ENCODE measurements at regions not wholly inside any gene's neighbourhood (a gene's known extent, or its start where the extent isn't known, plus 50 kb on each side); places are given as distances from the start of the nearest gene placed in this dataset.

- H3K4me1 ChIP-seq (ENCODE audit: control insufficient read depth in 5 of 5, insufficient read depth in 5 of 5, low read length in 5 of 5), result no peaks in the 10 kb centered on the region
- no peaks in the 10 kb centered on the region for H3K27me3 ChIP-seq (ENCODE audit: control insufficient read depth in 5 of 5, insufficient read depth in 4 of 5, low read length in 5 of 5)
- no peak overlapping the region for H3K9ac ChIP-seq (ENCODE audit: low read length in 5 of 5)
- H3K27ac ChIP-seq (ENCODE audit: low read depth, low read length), result no peak overlapping the region
- no peaks in the 10 kb centered on the region for H3K36me3 ChIP-seq (ENCODE audit: control insufficient read depth in 5 of 5, insufficient read depth in 5 of 5, low read length in 5 of 5)
- H3K9me3 ChIP-seq (ENCODE audit: control insufficient read depth in 5 of 5, low read length in 5 of 5), result no peaks in the 10 kb centered on the region
- H3K4me3 ChIP-seq (ENCODE audit: low read depth in 1 of 5, low read length in 5 of 5), result no peak overlapping the region
These were observed 89.1 kb upstream of the MTNR1B start for GRCh38 chr11:92880381-92880780.

- Histone ChIP-seq H3K9ac (ENCODE audit: low read length in 5 of 5) (no peak overlapping the region), H3K27ac (ENCODE audit: low read depth, low read length) (no peak overlapping the region), H3K36me3 (ENCODE audit: control insufficient read depth in 5 of 5, insufficient read depth in 5 of 5, low read length in 5 of 5) (no peaks in the 10 kb centered on the region), H3K27me3 (ENCODE audit: control insufficient read depth in 5 of 5, insufficient read depth in 4 of 5, low read length in 5 of 5) (no peaks in the 10 kb centered on the region), H3K9me3 (ENCODE audit: control insufficient read depth in 5 of 5, low read length in 5 of 5) (no peaks in the 10 kb centered on the region), H3K4me1 (ENCODE audit: control insufficient read depth in 5 of 5, insufficient read depth in 5 of 5, low read length in 5 of 5) (no peaks in the 10 kb centered on the region), H3K4me3 (ENCODE audit: low read depth in 1 of 5, low read length in 5 of 5) (no peak overlapping the region)
These were observed 87.5 kb upstream of the MTNR1B start for GRCh38 chr11:92881940-92882450.

DNA sequence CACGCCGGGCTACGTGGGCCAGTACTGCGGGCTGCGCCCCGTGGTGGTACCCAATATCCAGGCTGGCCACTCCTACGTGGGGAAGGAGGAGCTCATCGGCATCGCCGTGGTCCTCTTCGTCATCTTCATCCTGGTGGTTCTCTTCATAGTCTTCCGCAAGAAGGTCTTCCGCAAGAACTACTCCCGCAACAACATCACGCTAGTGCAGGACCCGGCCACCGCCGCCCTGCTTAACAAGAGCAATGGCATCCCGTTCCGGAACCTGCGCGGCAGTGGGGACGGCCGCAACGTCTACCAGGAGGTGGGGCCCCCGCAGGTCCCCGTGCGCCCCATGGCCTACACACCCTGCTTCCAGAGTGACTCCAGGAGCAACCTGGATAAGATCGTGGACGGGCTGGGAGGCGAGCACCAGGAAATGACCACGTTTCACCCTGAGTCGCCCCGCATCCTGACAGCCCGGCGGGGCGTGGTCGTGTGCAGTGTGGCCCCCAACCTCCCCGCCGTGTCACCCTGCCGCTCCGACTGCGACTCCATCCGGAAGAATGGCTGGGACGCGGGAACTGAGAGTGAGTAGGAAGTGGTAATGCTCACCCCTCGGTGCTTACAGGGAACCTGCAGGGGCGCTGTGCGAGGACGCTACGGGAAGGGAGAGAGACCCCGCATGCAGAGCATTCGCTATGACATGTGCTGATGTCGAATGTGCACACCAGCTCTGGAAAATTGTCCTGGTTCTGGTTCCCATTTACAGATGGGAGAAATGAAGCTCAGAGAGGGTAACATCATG, 86.4 kb upstream of the MTNR1B start:
- Histone ChIP-seq H3K4me1 (ENCODE audit: control insufficient read depth in 5 of 5, insufficient read depth in 5 of 5, low read length in 5 of 5) (no peaks in the 10 kb centered on the region), H3K27me3 (ENCODE audit: control insufficient read depth in 5 of 5, insufficient read depth in 4 of 5, low read length in 5 of 5) (no peaks in the 10 kb centered on the region), H3K36me3 (ENCODE audit: control insufficient read depth in 5 of 5, insufficient read depth in 5 of 5, low read length in 5 of 5) (no peaks in the 10 kb centered on the region), H3K9me3 (ENCODE audit: control insufficient read depth in 5 of 5, low read length in 5 of 5) (no peaks in the 10 kb centered on the region), H3K4me3 (ENCODE audit: low read depth in 1 of 5, low read length in 5 of 5) (no peak overlapping the region), H3K27ac (ENCODE audit: low read depth, low read length) (no peak overlapping the region), H3K9ac (ENCODE audit: low read length in 5 of 5) (no peak overlapping the region)

DNA sequence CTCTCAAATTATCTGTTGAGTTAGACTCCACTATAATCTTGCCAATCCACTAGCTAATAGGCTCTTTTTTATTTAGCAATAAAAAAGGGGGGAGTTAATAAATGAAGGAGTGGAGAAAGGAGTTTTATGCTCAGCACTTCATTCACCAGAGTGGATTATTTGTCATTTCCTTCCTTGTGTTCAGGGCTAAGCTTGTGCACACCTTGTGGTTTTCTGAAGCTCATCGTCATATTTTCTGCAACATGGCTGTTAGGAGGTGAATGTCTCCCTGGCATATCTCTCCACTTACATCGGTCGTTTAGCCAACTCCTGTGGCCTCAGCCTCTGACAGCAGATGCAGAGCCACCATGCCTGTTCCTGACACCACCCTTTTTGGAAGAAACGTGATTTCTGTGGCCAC, 83.9 kb upstream of the MTNR1B start:
- H3K4me1 ChIP-seq (ENCODE audit: control insufficient read depth in 5 of 5, insufficient read depth in 5 of 5, low read length in 5 of 5), result no peaks in the 10 kb centered on the region
- H3K9me3 ChIP-seq (ENCODE audit: control insufficient read depth in 5 of 5, low read length in 5 of 5), result no peaks in the 10 kb centered on the region
- no peak overlapping the region for H3K27ac ChIP-seq (ENCODE audit: low read depth, low read length)
- H3K4me3 ChIP-seq (ENCODE audit: low read depth in 1 of 5, low read length in 5 of 5), result no peak overlapping the region
- no peaks in the 10 kb centered on the region for H3K27me3 ChIP-seq (ENCODE audit: control insufficient read depth in 5 of 5, insufficient read depth in 4 of 5, low read length in 5 of 5)
- no peak overlapping the region for H3K9ac ChIP-seq (ENCODE audit: low read length in 5 of 5)
- H3K36me3 ChIP-seq (ENCODE audit: control insufficient read depth in 5 of 5, insufficient read depth in 5 of 5, low read length in 5 of 5), result no peaks in the 10 kb centered on the region

- Histone ChIP-seq H3K9me3 (ENCODE audit: control insufficient read depth in 5 of 5, low read length in 5 of 5) (no peaks in the 10 kb centered on the region), H3K27ac (ENCODE audit: low read depth, low read length) (no peak overlapping the region), H3K27me3 (ENCODE audit: control insufficient read depth in 5 of 5, insufficient read depth in 4 of 5, low read length in 5 of 5) (no peaks in the 10 kb centered on the region), H3K4me1 (ENCODE audit: control insufficient read depth in 5 of 5, insufficient read depth in 5 of 5, low read length in 5 of 5) (no peaks in the 10 kb centered on the region), H3K36me3 (ENCODE audit: control insufficient read depth in 5 of 5, insufficient read depth in 5 of 5, low read length in 5 of 5) (no peaks in the 10 kb centered on the region), H3K9ac (ENCODE audit: low read length in 5 of 5) (no peak overlapping the region), H3K4me3 (ENCODE audit: low read depth in 1 of 5, low read length in 5 of 5) (no peak overlapping the region)
These were observed 83.1 kb upstream of the MTNR1B start for GRCh38 chr11:92886243-92886905.

GRCh38 chr11:92888696-92889095, 80.8 kb upstream of the MTNR1B start:
- Histone ChIP-seq H3K27ac (ENCODE audit: low read depth, low read length) (no peak overlapping the region), H3K36me3 (ENCODE audit: control insufficient read depth in 5 of 5, insufficient read depth in 5 of 5, low read length in 5 of 5) (no peaks in the 10 kb centered on the region), H3K9me3 (ENCODE audit: control insufficient read depth in 5 of 5, low read length in 5 of 5) (no peaks in the 10 kb centered on the region), H3K4me1 (ENCODE audit: control insufficient read depth in 5 of 5, insufficient read depth in 5 of 5, low read length in 5 of 5) (no peaks in the 10 kb centered on the region), H3K27me3 (ENCODE audit: control insufficient read depth in 5 of 5, insufficient read depth in 4 of 5, low read length in 5 of 5) (no peaks in the 10 kb centered on the region), H3K4me3 (ENCODE audit: low read depth in 1 of 5, low read length in 5 of 5) (no peak overlapping the region), H3K9ac (ENCODE audit: low read length in 5 of 5) (no peak overlapping the region)

- Histone ChIP-seq H3K4me1 (ENCODE audit: control insufficient read depth in 5 of 5, insufficient read depth in 5 of 5, low read length in 5 of 5) (no peaks in the 10 kb centered on the region), H3K9ac (ENCODE audit: low read length in 5 of 5) (no peak overlapping the region), H3K27me3 (ENCODE audit: control insufficient read depth in 5 of 5, insufficient read depth in 4 of 5, low read length in 5 of 5) (no peaks in the 10 kb centered on the region), H3K27ac (ENCODE audit: low read depth, low read length) (no peak overlapping the region), H3K36me3 (ENCODE audit: control insufficient read depth in 5 of 5, insufficient read depth in 5 of 5, low read length in 5 of 5) (no peaks in the 10 kb centered on the region), H3K9me3 (ENCODE audit: control insufficient read depth in 5 of 5, low read length in 5 of 5) (no peaks in the 10 kb centered on the region), H3K4me3 (ENCODE audit: low read depth in 1 of 5, low read length in 5 of 5) (no peak overlapping the region)
These were observed 78.6 kb upstream of the MTNR1B start for GRCh38 chr11:92890846-92891245.

DNA sequence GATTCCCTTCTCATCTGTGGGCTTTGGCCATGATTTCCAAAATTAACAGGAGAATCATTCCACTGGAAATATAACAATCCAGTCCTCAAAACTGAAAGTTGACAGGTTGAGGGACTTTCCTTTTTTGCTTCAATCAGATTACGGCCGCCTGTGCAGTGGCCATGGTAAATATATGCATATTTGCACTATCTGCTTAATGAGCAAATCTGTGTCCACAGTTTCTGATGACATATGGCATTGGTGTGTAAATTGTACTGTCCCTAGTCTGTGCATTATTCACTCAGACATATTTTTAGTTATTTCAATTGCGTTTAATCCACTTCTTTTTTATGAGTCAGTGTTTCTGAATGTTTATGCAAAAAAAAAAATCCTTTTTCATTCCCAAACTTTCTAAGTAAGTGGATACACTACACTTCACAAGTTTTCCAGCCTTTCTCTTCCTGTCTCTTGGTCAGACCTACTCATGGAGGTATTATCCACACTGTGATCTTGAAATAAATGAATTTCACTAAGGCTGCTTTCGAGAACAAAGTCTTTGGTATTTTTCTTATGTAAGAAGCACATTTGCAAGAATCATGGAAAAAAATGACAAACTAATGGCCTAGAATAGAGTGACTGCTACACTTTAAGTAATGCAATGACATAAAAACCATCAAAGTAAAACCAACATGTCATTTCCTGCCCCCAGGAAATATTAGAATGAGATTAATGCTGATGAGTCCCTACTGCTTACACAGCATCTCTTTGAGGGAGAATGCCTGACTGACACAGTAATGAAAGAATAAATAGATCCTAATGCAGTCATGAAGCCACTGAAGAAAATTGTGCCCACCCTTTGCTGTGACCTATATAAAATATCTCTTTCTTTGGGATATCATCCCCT, 76.4 kb upstream of the MTNR1B start:
- H3K27me3 ChIP-seq (ENCODE audit: control insufficient read depth in 5 of 5, insufficient read depth in 4 of 5, low read length in 5 of 5), result no peaks in the 10 kb centered on the region

GRCh38 chr11:92894197-92894596, 75.3 kb upstream of the MTNR1B start:
- Histone ChIP-seq H3K4me3 (ENCODE audit: low read depth in 1 of 5, low read length in 5 of 5) (no peak overlapping the region), H3K27me3 (ENCODE audit: control insufficient read depth in 5 of 5, insufficient read depth in 4 of 5, low read length in 5 of 5) (no peaks in the 10 kb centered on the region), H3K27ac (ENCODE audit: low read depth, low read length) (no peak overlapping the region), H3K36me3 (ENCODE audit: control insufficient read depth in 5 of 5, insufficient read depth in 5 of 5, low read length in 5 of 5) (no peaks in the 10 kb centered on the region), H3K9ac (ENCODE audit: low read length in 5 of 5) (no peak overlapping the region), H3K9me3 (ENCODE audit: control insufficient read depth in 5 of 5, low read length in 5 of 5) (no peaks in the 10 kb centered on the region), H3K4me1 (ENCODE audit: control insufficient read depth in 5 of 5, insufficient read depth in 5 of 5, low read length in 5 of 5) (no peaks in the 10 kb centered on the region)

More for the DNA sequence above, 76.4 kb upstream of the MTNR1B start:
- no peak overlapping the region for H3K27ac ChIP-seq (ENCODE audit: low read depth, low read length)
- H3K9me3 ChIP-seq (ENCODE audit: control insufficient read depth in 5 of 5, low read length in 5 of 5), result no peaks in the 10 kb centered on the region
- no peak overlapping the region for H3K9ac ChIP-seq (ENCODE audit: low read length in 5 of 5)
- H3K36me3 ChIP-seq (ENCODE audit: control insufficient read depth in 5 of 5, insufficient read depth in 5 of 5, low read length in 5 of 5), result no peaks in the 10 kb centered on the region
- H3K4me3 ChIP-seq (ENCODE audit: low read depth in 1 of 5, low read length in 5 of 5), result no peak overlapping the region
- no peaks in the 10 kb centered on the region for H3K4me1 ChIP-seq (ENCODE audit: control insufficient read depth in 5 of 5, insufficient read depth in 5 of 5, low read length in 5 of 5)

DNA sequence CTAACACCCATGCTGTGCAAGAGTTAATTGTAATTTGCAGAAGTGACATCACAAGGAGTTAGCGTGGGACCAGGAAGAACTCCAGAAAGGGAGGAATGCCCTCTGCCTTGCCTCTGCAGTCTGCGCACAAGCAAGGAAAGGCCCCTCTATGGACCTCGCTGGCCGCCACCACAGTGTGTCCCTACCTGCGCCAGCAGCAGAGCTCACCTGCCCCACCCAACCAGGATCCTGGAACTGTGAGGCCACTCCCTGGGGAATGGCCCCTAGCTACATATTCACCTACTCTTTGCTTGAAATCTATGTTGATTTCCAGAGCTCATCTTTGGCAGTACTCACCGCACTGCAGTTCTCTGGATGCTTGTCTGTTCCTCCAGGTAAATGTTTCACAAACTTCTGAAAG, 72.0 kb upstream of the MTNR1B start:
- no peaks in the 10 kb centered on the region for H3K9me3 ChIP-seq (ENCODE audit: control insufficient read depth in 5 of 5, low read length in 5 of 5)
- H3K4me1 ChIP-seq (ENCODE audit: control insufficient read depth in 5 of 5, insufficient read depth in 5 of 5, low read length in 5 of 5), result no peaks in the 10 kb centered on the region
- no peaks in the 10 kb centered on the region for H3K36me3 ChIP-seq (ENCODE audit: control insufficient read depth in 5 of 5, insufficient read depth in 5 of 5, low read length in 5 of 5)
- H3K4me3 ChIP-seq (ENCODE audit: low read depth in 1 of 5, low read length in 5 of 5), result no peak overlapping the region
- no peak overlapping the region for H3K9ac ChIP-seq (ENCODE audit: low read length in 5 of 5)
- H3K27ac ChIP-seq (ENCODE audit: low read depth, low read length), result no peak overlapping the region
- H3K27me3 ChIP-seq (ENCODE audit: control insufficient read depth in 5 of 5, insufficient read depth in 4 of 5, low read length in 5 of 5), result no peaks in the 10 kb centered on the region
